ENCODE measurements at regions not wholly inside any gene's neighbourhood (a gene's known extent, or its start where the extent isn't known, plus 50 kb on each side); places are given as distances from the start of the nearest gene placed in this dataset.

DNA sequence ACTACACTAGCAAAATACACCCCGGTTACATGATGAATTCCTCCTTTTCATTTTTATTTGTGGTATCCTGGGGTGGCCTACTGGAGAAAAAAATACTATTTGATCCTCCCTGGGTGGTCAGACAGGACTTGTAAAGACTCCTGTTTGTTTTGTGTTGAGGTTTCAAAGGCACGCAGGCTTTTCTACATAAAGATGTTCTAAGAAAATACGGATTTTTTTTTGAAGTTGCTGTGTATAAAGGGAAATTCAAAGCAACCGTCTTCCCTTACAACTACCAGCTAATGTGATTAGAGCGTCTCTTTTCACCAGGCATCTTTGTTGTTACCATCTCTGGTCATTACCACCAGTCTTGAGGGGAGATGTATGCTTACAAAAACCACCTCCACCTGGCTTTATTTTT is 187.1 kb downstream of the SOX4 start:
- Histone ChIP-seq H3K4me1 (ENCODE audit: control insufficient read depth in 2 of 2, insufficient read depth in 2 of 2, low read length in 2 of 2) (no peaks in the 10 kb centered on the region), H3K36me3 (replicated peaks in 1 of 2; ENCODE audit: control extremely low read depth in 1 of 2, control insufficient read depth in 1 of 2, extremely low read depth in 1 of 2, insufficient read depth in 2 of 2, low read length in 1 of 2) (no peaks in the 10 kb centered on the region), H3K79me2 (ENCODE audit: control insufficient read depth, insufficient read depth, low read length) (no peaks in the 10 kb centered on the region), H3K4me2 (replicated peaks; ENCODE audit: low read depth, low read length, poor library complexity, severe bottlenecking) (no peak overlapping the region), H3K27ac (ENCODE audit: low read length in 2 of 2) (no peak overlapping the region), H3K4me3 (ENCODE audit: control extremely low read depth in 1 of 5, extremely low read depth in 1 of 5, insufficient read depth in 1 of 5, low read depth in 2 of 5, low read length in 4 of 5) (no peak overlapping the region), H3K9ac (ENCODE audit: low read length) (no peak overlapping the region), H2AFZ (ENCODE audit: insufficient read depth, low read depth, low read length, poor library complexity, severe bottlenecking) (no peak overlapping the region), H3K27me3 (replicated peaks in 1 of 4; ENCODE audit: control extremely low read depth in 1 of 4, control insufficient read depth in 3 of 4, insufficient read depth in 4 of 4, low read length in 3 of 4) (no peaks in the 10 kb centered on the region), H3K9me3 (ENCODE audit: control extremely low read depth in 1 of 3, control insufficient read depth in 2 of 3, insufficient read depth in 1 of 3, low read length in 2 of 3) (no peaks in the 10 kb centered on the region), H4K20me1 (ENCODE audit: control insufficient read depth, insufficient read depth, low read length, poor library complexity, severe bottlenecking) (no peaks in the 10 kb centered on the region)
- Mint-ChIP-seq H3K27me3 (no peaks in the 10 kb centered on the region), H3K27ac (no peak overlapping the region), H3K4me3 (no peak overlapping the region), H3K4me1 (no peaks in the 10 kb centered on the region), H3K9me3 (ENCODE audit: insufficient read depth) (no peaks in the 10 kb centered on the region)
- ATAC-seq (ENCODE audit: low read depth) (no peak), DNase-seq (no peak)
- ChIA-PET CTCF (no interaction called here), POLR2A (no interaction called here)
- intact Hi-C loops (cut with micrococcal nuclease): no loop called here
- WGBS (ENCODE audit: insufficient coverage): no CpG with 5 or more reads among the region's 5 CpGs
- no peak for TF ChIP-seq EZH2 (IDR thresholded peaks at IDR 0.05; ENCODE audit: borderline replicate concordance, insufficient read depth, low read depth, low read length, poor library complexity, severe bottlenecking)
- TF ChIP-seq, protein P1, sequence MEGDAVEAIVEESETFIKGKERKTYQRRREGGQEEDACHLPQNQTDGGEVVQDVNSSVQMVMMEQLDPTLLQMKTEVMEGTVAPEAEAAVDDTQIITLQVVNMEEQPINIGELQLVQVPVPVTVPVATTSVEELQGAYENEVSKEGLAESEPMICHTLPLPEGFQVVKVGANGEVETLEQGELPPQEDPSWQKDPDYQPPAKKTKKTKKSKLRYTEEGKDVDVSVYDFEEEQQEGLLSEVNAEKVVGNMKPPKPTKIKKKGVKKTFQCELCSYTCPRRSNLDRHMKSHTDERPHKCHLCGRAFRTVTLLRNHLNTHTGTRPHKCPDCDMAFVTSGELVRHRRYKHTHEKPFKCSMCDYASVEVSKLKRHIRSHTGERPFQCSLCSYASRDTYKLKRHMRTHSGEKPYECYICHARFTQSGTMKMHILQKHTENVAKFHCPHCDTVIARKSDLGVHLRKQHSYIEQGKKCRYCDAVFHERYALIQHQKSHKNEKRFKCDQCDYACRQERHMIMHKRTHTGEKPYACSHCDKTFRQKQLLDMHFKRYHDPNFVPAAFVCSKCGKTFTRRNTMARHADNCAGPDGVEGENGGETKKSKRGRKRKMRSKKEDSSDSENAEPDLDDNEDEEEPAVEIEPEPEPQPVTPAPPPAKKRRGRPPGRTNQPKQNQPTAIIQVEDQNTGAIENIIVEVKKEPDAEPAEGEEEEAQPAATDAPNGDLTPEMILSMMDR (IDR thresholded peaks at IDR 0.05): no peak

DNA sequence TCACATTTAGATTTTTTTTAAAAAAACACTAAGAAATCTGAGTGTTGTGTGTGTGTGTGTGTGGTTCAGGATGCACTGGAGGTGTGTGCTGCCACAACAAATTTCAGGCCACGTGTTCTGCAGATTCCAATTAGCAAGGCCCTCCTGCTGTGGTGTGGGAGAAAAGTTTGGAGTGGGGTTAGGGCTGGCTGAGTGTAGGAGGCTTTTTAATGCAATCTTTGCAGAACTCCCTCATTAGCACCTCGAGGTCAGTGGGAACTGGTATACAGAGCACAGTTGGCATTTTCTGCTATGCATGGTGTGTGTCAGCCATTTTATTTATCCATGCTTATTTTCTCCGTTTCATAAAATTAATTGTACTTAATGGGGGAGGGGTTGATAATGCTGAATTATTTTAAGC is 187.6 kb downstream of the SOX4 start:
- ATAC-seq (ENCODE audit: low read depth): no peak
- Histone ChIP-seq H3K27ac (ENCODE audit: low read length in 2 of 2) (no peak overlapping the region), H3K4me2 (replicated peaks; ENCODE audit: low read depth, low read length, poor library complexity, severe bottlenecking) (no peak overlapping the region), H3K79me2 (ENCODE audit: control insufficient read depth, insufficient read depth, low read length) (no peaks in the 10 kb centered on the region), H3K4me3 (ENCODE audit: control extremely low read depth in 1 of 5, extremely low read depth in 1 of 5, insufficient read depth in 1 of 5, low read depth in 2 of 5, low read length in 4 of 5) (no peak overlapping the region), H3K4me1 (ENCODE audit: control insufficient read depth in 2 of 2, insufficient read depth in 2 of 2, low read length in 2 of 2) (no peaks in the 10 kb centered on the region), H3K27me3 (replicated peaks in 1 of 4; ENCODE audit: control extremely low read depth in 1 of 4, control insufficient read depth in 3 of 4, insufficient read depth in 4 of 4, low read length in 3 of 4) (no peaks in the 10 kb centered on the region), H3K9me3 (ENCODE audit: control extremely low read depth in 1 of 3, control insufficient read depth in 2 of 3, insufficient read depth in 1 of 3, low read length in 2 of 3) (no peaks in the 10 kb centered on the region), H3K9ac (ENCODE audit: low read length) (no peak overlapping the region), H3K36me3 (replicated peaks in 1 of 2; ENCODE audit: control extremely low read depth in 1 of 2, control insufficient read depth in 1 of 2, extremely low read depth in 1 of 2, insufficient read depth in 2 of 2, low read length in 1 of 2) (no peaks in the 10 kb centered on the region), H4K20me1 (ENCODE audit: control insufficient read depth, insufficient read depth, low read length, poor library complexity, severe bottlenecking) (no peaks in the 10 kb centered on the region), H2AFZ (ENCODE audit: insufficient read depth, low read depth, low read length, poor library complexity, severe bottlenecking) (no peak overlapping the region)
- no peak for DNase-seq
- ChIA-PET POLR2A (no interaction called here), CTCF (no interaction called here)
- intact Hi-C loops (cut with micrococcal nuclease): no loop called here
- Mint-ChIP-seq H3K9me3 (ENCODE audit: insufficient read depth) (no peaks in the 10 kb centered on the region), H3K27ac (no peak overlapping the region), H3K4me3 (no peak overlapping the region), H3K27me3 (no peaks in the 10 kb centered on the region), H3K4me1 (no peaks in the 10 kb centered on the region)
- 100% methylated on average over 1 of the region's 3 CpGs for WGBS (ENCODE audit: insufficient coverage)
- TF ChIP-seq, protein P1 (IDR thresholded peaks at IDR 0.05): no peak
- no peak for TF ChIP-seq EZH2 (IDR thresholded peaks at IDR 0.05; ENCODE audit: borderline replicate concordance, insufficient read depth, low read depth, low read length, poor library complexity, severe bottlenecking)

Measured in B cell (primary cell).